SU-DHL-6 (cell line): ENCODE measurements at regions not wholly inside any gene's neighbourhood (a gene's known extent, or its start where the extent isn't known, plus 50 kb on each side); places are given as distances from the start of the nearest gene placed in this dataset.

Experiments used
- H2AFZ ChIP-seq: fragments of 200-600 bp; sonication (generic); 2 replicates; pipeline ENCODE4 v1.6.1; 2014; ENCODE audit warnings: low read depth, mild to moderate bottlenecking, moderate library complexity, mixed read lengths, antibody characterized with exemption, low read length; ENCODE audit not compliant: severe bottlenecking
- H3F3A ChIP-seq: fragments of 200-600 bp; shearing (Covaris generic); 2 replicates; pipeline ENCODE4 v1.6.0; 2016; ENCODE audit warnings: antibody characterized with exemption, mild to moderate bottlenecking; ENCODE audit not compliant: insufficient read depth
- H3K27ac ChIP-seq: fragments of 200-600 bp; sonication (generic); 2 replicates; pipeline ENCODE4 v1.5.1; 2016; ENCODE audit warnings: low read depth, mild to moderate bottlenecking, low read length, moderate library complexity, mixed read lengths
- H3K27me3 ChIP-seq: fragments of 200-600 bp; sonication (generic), shearing (Covaris generic); 2 replicates; pipeline ENCODE4 v1.6.0; 2014; ENCODE audit warnings: mild to moderate bottlenecking, low read length
- H3K36me3 ChIP-seq: fragments of 200-600 bp; sonication (generic); 2 replicates; pipeline ENCODE4 v1.6.1; 2014; ENCODE audit warnings: mild to moderate bottlenecking, low read length, mixed read lengths
- H3K4me2 ChIP-seq: fragments of 300-600, 200-600 bp; shearing (Covaris generic), sonication (generic); 2 replicates; pipeline ENCODE4 v1.6.0; 2014; ENCODE audit warnings: low read length, low read depth, mild to moderate bottlenecking; ENCODE audit not compliant: poor library complexity, severe bottlenecking
- H3K4me3 ChIP-seq: fragments of 200-600 bp; sonication (generic); 2 replicates; pipeline ENCODE4 v1.5.1; 2014; ENCODE audit warnings: antibody characterized with exemption, low read length, mild to moderate bottlenecking, mixed read lengths; ENCODE audit not compliant: insufficient read depth, poor library complexity, severe bottlenecking
- H3K79me2 ChIP-seq: fragments of 200-600 bp; sonication (generic); 2 replicates; pipeline ENCODE4 v1.6.1; 2014; ENCODE audit warnings: mild to moderate bottlenecking, low read length, moderate library complexity; ENCODE audit not compliant: insufficient read depth
- H3K9ac ChIP-seq: fragments of 200-600 bp; sonication (generic); 2 replicates; pipeline ENCODE4 v1.7.0; 2014; ENCODE audit warnings: mild to moderate bottlenecking, low read length
- H3K9me2 ChIP-seq: fragments of 200-600 bp; sonication (generic); replicated peaks from 2 replicates; pipeline ENCODE4 v1.6.1; 2014; ENCODE audit warnings: low read length; ENCODE audit not compliant: insufficient read depth
- H3K9me3 ChIP-seq: fragments of 200-600 bp; sonication (generic); 2 replicates; pipeline ENCODE4 v1.6.1; 2014; ENCODE audit warnings: low read length, mixed read lengths; ENCODE audit not compliant: insufficient read depth
- H4K20me1 ChIP-seq: fragments of 200-600 bp; sonication (generic); 2 replicates; pipeline ENCODE4 v1.6.1; 2014; ENCODE audit warnings: low read depth, mild to moderate bottlenecking, antibody characterized with exemption, low read length, moderate library complexity, mixed read lengths
- CTCF ChIP-seq: fragments of 200-600 bp; sonication (generic); IDR thresholded peaks from one replicate; pipeline ENCODE4 v1.5.1; 2017; ENCODE audit warnings: antibody characterized with exemption, mild to moderate bottlenecking, low read length, moderate library complexity; ENCODE audit not compliant: insufficient read depth, poor library complexity, severe bottlenecking
- EZH2phosphoT487 ChIP-seq: fragments of 200-600 bp; sonication (generic), shearing (Covaris generic); conservative IDR thresholded peaks from 2 replicates; pipeline ENCODE4 v1.6.1; 2018; ENCODE audit warnings: mild to moderate bottlenecking, antibody characterized with exemption, low read length, moderate library complexity, mixed read lengths

DNA sequence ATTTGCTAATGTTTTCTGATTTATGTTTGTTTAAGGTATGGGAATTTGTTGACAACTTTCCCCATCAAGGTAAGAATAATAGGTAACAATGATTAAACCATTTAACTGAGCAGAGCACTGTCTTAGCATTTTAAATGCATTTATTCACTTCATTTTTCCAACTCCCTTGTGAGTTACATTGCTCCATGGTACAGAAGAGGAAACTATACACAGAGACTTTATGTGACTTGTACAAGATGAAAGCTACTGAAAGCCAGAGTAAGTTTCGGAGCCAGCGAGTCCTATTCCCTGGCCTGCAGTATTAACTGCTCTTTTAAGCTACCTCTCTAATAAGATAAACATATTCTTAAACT, 708.8 kb downstream of the HDGFL1 start:
- H3K27ac ChIP-seq: no peak overlapping the region
- no peak overlapping the region for H3K4me3 ChIP-seq
- H3K36me3 ChIP-seq: no peaks in the 10 kb centered on the region
- no peak overlapping the region for H3K9ac ChIP-seq
- no peaks in the 10 kb centered on the region for H3K9me3 ChIP-seq
- no peaks in the 10 kb centered on the region for H3K27me3 ChIP-seq
- no peaks in the 10 kb centered on the region for H3K9me2 ChIP-seq
- H3K4me2 ChIP-seq: no peak overlapping the region
- H2AFZ ChIP-seq: no peak overlapping the region
- H3F3A ChIP-seq: no peaks in the 10 kb centered on the region
- no peaks in the 10 kb centered on the region for H4K20me1 ChIP-seq
- no peaks in the 10 kb centered on the region for H3K79me2 ChIP-seq
- TF ChIP-seq EZH2phosphoT487 (no peak), CTCF (no peak)

GRCh38 chr6:23280437-23280836, 711.1 kb downstream of the HDGFL1 start:
- H3K79me2 ChIP-seq: no peaks in the 10 kb centered on the region
- H3K4me3 ChIP-seq: no peak overlapping the region
- no peaks in the 10 kb centered on the region for H3K9me2 ChIP-seq
- no peaks in the 10 kb centered on the region for H3K36me3 ChIP-seq
- no peak overlapping the region for H3K27ac ChIP-seq
- no peak overlapping the region for H2AFZ ChIP-seq
- no peak overlapping the region for H3K4me2 ChIP-seq
- H3K9me3 ChIP-seq: no peaks in the 10 kb centered on the region
- H3F3A ChIP-seq: no peaks in the 10 kb centered on the region
- no peak overlapping the region for H3K9ac ChIP-seq
- TF ChIP-seq CTCF (no peak), EZH2phosphoT487 (no peak)
- no peaks in the 10 kb centered on the region for H4K20me1 ChIP-seq
- no peaks in the 10 kb centered on the region for H3K27me3 ChIP-seq

GRCh38 chr6:23282252-23283021, 713.1 kb downstream of the HDGFL1 start:
- no peak overlapping the region for H3K27ac ChIP-seq
- H3K27me3 ChIP-seq: no peaks in the 10 kb centered on the region
- no peaks in the 10 kb centered on the region for H3K9me2 ChIP-seq

More at GRCh38 chr6:23282252-23283021, 713.1 kb downstream of the HDGFL1 start:
- Histone ChIP-seq H3K79me2 (no peaks in the 10 kb centered on the region), H3K9ac (no peak overlapping the region), H3K36me3 (no peaks in the 10 kb centered on the region), H3K4me2 (no peak overlapping the region), H2AFZ (no peak overlapping the region), H3F3A (no peaks in the 10 kb centered on the region), H4K20me1 (no peaks in the 10 kb centered on the region), H3K4me3 (no peak overlapping the region), H3K9me3 (no peaks in the 10 kb centered on the region)
- TF ChIP-seq CTCF: no peak
- no peak for TF ChIP-seq EZH2phosphoT487
